ENCODE measurements at regions not wholly inside any gene's neighbourhood (a gene's known extent, or its start where the extent isn't known, plus 50 kb on each side); places are given as distances from the start of the nearest gene placed in this dataset.

GRCh38 chr10:60463746-60464145, 74.1 kb upstream of the ANK3 start:
- H3K27me3 ChIP-seq (ENCODE audit: insufficient read depth, low read length), result no peaks in the 10 kb centered on the region
- H3K4me3 ChIP-seq (ENCODE audit: low read depth, low read length, poor library complexity, severe bottlenecking), result no peak overlapping the region
- no peaks in the 10 kb centered on the region for H4K20me1 ChIP-seq (ENCODE audit: insufficient read depth, low read length)
- no peaks in the 10 kb centered on the region for H3K9me2 ChIP-seq (ENCODE audit: low read depth, low read length)
- H3K9me3 ChIP-seq (ENCODE audit: low read length), result no peaks in the 10 kb centered on the region
- no peaks in the 10 kb centered on the region for H3F3A ChIP-seq (ENCODE audit: insufficient read depth, low read length)
- TF ChIP-seq CTCF (IDR thresholded peaks at IDR 0.05; ENCODE audit: low read length) (no peak), EZH2 (IDR thresholded peaks at IDR 0.05; ENCODE audit: borderline replicate concordance, low read length) (no peak)
- no peak overlapping the region for H3K4me2 ChIP-seq (ENCODE audit: low read length)
- H3K27ac ChIP-seq (ENCODE audit: low read depth, low read length, poor library complexity, severe bottlenecking), result no peak overlapping the region
- H3K36me3 ChIP-seq (ENCODE audit: insufficient read depth, low read length), result no peaks in the 10 kb centered on the region
- no peaks in the 10 kb centered on the region for H3K4me1 ChIP-seq (ENCODE audit: insufficient read depth, low read length, severe bottlenecking)
- no peak overlapping the region for H2AFZ ChIP-seq (ENCODE audit: low read length)
- H3K9ac ChIP-seq (ENCODE audit: low read length), result no peak overlapping the region
- H3K79me2 ChIP-seq (ENCODE audit: insufficient read depth, low read length), result no peaks in the 10 kb centered on the region

GRCh38 chr10:60461688-60462087, 72.0 kb upstream of the ANK3 start:
- no peaks in the 10 kb centered on the region for H3K9me3 ChIP-seq (ENCODE audit: low read length)
- no peaks in the 10 kb centered on the region for H3K79me2 ChIP-seq (ENCODE audit: insufficient read depth, low read length)
- TF ChIP-seq EZH2 (IDR thresholded peaks at IDR 0.05; ENCODE audit: borderline replicate concordance, low read length) (no peak), CTCF (IDR thresholded peaks at IDR 0.05; ENCODE audit: low read length) (no peak)

GRCh38 chr10:60459701-60460457, 70.2 kb upstream of the ANK3 start:
- Histone ChIP-seq H3K27me3 (ENCODE audit: insufficient read depth, low read length) (no peaks in the 10 kb centered on the region), H3K9me2 (ENCODE audit: low read depth, low read length) (no peaks in the 10 kb centered on the region), H3K4me2 (ENCODE audit: low read length) (no peak overlapping the region), H3K27ac (ENCODE audit: low read depth, low read length, poor library complexity, severe bottlenecking) (no peak overlapping the region), H3F3A (ENCODE audit: insufficient read depth, low read length) (no peaks in the 10 kb centered on the region), H3K4me1 (ENCODE audit: insufficient read depth, low read length, severe bottlenecking) (no peaks in the 10 kb centered on the region), H3K9me3 (ENCODE audit: low read length) (no peaks in the 10 kb centered on the region), H3K9ac (ENCODE audit: low read length) (no peak overlapping the region), H3K4me3 (ENCODE audit: low read depth, low read length, poor library complexity, severe bottlenecking) (no peak overlapping the region), H3K79me2 (ENCODE audit: insufficient read depth, low read length) (no peaks in the 10 kb centered on the region), H4K20me1 (ENCODE audit: insufficient read depth, low read length) (no peaks in the 10 kb centered on the region), H2AFZ (ENCODE audit: low read length) (no peak overlapping the region), H3K36me3 (ENCODE audit: insufficient read depth, low read length) (no peaks in the 10 kb centered on the region)
- TF ChIP-seq CTCF (IDR thresholded peaks at IDR 0.05; ENCODE audit: low read length) (no peak), EZH2 (IDR thresholded peaks at IDR 0.05; ENCODE audit: borderline replicate concordance, low read length) (no peak)

More at GRCh38 chr10:60461688-60462087, 72.0 kb upstream of the ANK3 start:
- Histone ChIP-seq H3K36me3 (ENCODE audit: insufficient read depth, low read length) (no peaks in the 10 kb centered on the region), H3K4me2 (ENCODE audit: low read length) (no peak overlapping the region), H4K20me1 (ENCODE audit: insufficient read depth, low read length) (no peaks in the 10 kb centered on the region), H3K27ac (ENCODE audit: low read depth, low read length, poor library complexity, severe bottlenecking) (no peak overlapping the region), H3K9me2 (ENCODE audit: low read depth, low read length) (no peaks in the 10 kb centered on the region), H2AFZ (ENCODE audit: low read length) (no peak overlapping the region), H3K9ac (ENCODE audit: low read length) (no peak overlapping the region), H3F3A (ENCODE audit: insufficient read depth, low read length) (no peaks in the 10 kb centered on the region), H3K4me3 (ENCODE audit: low read depth, low read length, poor library complexity, severe bottlenecking) (no peak overlapping the region), H3K4me1 (ENCODE audit: insufficient read depth, low read length, severe bottlenecking) (no peaks in the 10 kb centered on the region), H3K27me3 (ENCODE audit: insufficient read depth, low read length) (no peaks in the 10 kb centered on the region)
